ENCODE measurements at regions not wholly inside any gene's neighbourhood (a gene's known extent, or its start where the extent isn't known, plus 50 kb on each side); places are given as distances from the start of the nearest gene placed in this dataset.
A peak's percentile ranks its signal among the peaks of the same experiment; 100 is the strongest.
"Not testable (repeated sequence)": the region's sequence is repeated elsewhere in the genome, so short reads cannot be mapped to it uniquely, and the experiment has no call there.

DNA sequence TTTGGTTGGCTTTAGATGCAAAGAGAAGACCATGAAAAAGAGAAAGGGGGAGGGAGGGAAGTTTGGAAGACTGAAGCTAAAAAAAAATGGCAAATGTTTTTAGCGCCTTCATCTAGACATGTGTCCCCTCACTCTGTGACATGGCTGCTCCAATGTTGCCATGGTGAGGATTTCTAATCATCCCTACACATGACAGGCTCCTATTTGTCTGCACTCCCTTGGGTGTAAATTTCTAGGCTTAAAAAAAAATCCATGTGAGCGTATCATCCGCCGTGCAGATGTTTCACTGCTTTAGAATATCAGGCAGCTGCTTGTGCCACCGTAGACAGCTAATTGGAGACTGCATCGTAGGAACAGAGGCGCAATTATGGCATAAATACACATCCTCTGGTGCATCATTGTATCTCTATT is 761.1 kb upstream of the MMS22L start:
- no peak for DNase-seq

DNA sequence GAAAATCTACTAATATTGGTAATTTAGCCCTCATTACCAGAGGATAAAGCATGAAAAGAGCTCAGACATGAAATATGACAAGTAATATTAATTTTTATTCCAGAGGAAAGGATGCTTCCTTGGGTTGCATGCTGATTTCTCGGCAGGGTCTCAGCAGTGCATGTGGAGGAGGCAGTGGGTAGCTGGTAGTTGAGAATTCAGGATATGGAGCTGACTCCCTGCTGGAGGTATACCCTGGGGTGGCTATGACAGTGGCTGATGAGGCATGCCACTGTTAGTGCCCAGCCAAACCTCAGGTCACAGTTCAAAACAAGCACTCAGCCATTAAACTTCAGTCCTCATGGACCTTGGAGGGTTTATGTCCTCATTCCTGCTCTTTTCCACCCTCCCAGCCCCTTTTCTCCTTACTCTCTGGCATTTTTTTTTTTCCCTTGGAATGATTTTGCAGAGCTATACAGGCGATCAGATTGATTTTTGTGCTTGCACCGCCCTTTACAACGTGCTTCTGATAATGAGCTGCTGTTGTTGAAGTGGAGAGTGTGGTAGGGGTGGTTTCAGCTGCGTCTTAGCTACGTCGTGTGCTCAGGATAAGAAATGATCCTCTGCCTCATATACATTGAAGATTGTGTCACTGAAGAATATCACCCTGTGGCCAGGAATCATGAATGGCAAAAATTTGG is 761.9 kb upstream of the MMS22L start:
- no peak for DNase-seq

GRCh38 chr6:98047164-98047563 is 764.1 kb upstream of the MMS22L start:
- no peak for DNase-seq

GRCh38 chr6:98047871-98048270 is 764.9 kb upstream of the MMS22L start:
- DNase-seq = no peak

GRCh38 chr6:98054453-98054852 is 771.4 kb upstream of the MMS22L start:
- DNase-seq = peak; percentile 4

GRCh38 chr6:98056955-98057354 is 773.9 kb upstream of the MMS22L start:
- no peak for DNase-seq

GRCh38 chr6:98067375-98067774 is 767.0 kb upstream of the POU3F2 start:
- DNase-seq = no peak

DNA sequence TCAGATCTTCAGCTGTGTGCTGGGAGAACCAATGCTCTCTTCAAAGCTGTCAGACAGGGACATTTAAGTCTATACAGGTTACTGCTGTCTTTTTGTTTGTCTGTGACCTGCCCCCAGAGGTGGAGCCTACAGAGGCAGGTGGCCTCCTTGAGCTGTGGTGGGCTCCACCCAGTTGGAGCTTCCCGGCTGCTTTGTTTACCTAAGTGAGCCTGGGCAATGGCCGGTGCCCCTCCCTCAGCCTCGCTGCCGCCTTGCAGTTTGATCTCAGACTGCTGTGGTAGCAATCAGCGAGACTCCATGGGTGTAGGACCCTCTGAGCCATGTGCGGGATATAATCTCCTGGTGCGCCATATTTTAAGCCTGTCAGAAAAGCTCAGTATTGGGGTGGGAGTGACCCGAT is 745.8 kb upstream of the POU3F2 start:
- DNase-seq = not testable (repeated sequence)

DNA sequence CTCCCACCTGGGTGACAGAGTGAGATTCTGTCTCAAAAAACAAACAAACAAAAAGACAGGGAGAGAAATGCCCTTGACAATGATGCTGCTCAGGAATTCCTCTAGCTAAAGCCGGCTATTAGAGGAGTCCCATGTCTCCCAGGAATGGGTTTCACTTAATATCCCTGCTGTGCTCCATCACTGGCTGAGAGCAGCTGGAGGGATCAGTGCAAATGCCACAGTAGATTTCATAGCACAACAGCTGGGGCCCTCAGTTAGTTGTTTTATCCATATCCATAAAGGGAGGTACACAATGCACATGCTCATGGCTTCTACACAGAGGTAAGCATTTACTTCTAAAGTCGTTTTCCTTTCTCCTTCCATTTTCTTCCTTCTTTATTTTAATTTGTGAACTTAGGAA is 742.0 kb upstream of the POU3F2 start:
- no peak for DNase-seq

DNA sequence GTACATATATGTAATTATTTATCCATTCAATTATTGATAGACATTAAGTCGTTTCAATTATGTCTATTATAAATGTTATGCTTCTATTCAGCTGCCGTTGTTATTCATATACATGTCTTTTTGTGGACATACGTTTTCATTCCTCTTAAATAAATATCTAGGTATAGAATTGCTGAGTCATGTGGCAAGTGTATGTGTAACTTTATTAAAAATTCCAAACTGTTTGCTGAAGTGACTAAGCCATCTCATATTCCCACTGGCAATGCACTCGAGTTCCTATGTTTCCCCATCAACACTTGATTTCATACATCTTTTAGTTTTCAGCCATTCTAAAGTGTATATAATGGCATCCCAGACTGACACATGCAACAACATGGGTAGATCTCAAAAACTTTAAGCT is 739.7 kb upstream of the POU3F2 start:
- DNase-seq = no peak

DNA sequence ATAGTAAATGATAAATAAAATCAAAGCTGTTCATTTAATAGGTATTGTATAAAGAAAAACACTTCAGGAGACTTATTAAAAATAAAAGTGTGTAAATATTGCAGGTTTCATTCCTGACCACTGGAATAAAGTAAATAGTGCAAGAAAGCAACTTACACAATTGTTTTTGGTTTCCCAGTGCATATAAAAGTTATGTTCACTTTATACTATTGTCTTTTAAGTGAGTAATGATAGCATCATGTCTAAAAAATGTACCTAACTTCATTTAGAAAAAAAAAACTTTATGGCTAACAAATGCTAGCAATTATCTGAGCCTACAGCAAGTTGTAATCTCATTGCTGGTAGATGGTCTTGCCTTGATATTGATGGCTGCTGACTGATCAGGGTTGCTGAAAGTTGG is 726.6 kb upstream of the POU3F2 start:
- no peak for DNase-seq

GRCh38 chr6:98116455-98116854 is 717.9 kb upstream of the POU3F2 start:
- no peak for DNase-seq

DNA sequence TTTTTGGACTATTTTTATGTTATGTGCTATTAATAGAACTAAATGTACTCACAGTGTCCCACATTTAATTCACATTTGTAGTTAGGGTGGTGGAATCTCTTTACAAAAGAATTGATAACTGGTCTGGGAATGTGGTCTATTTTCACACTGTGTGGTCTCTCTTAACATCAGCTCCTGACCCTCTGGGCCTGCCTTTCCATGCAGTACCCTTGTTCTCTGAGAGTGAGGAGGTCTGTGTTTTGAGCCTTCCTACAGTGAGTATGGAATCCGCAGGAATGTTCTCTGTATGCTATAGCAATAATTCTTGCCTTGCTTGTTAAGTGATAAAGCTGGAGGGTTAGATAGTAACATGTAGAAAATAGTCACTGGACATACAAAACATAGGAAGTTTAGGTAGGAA is 717.3 kb upstream of the POU3F2 start:
- DNase-seq = no peak

- DNase-seq = no peak
Observed at GRCh38 chr6:98118397-98119045, 715.9 kb upstream of the POU3F2 start.

DNA sequence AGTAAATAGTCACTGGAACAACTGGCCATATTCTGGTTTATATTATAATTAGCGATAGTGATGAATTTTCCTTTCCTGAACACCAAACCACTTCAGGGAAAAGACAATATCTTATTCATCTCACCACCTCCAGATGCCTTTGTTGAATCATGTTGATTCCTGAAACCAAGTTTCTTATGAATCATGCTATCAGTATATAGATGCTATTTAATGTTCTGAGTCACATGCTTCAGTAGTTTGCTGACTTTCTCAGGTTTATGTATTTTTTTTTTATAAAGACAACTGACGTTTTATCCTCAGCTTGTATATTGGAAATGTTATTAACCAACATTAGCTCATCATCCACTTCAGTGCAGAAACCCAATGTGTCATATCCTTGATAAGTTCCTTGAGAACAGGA is 710.2 kb upstream of the POU3F2 start:
- no peak for DNase-seq

GRCh38 chr6:98131290-98131990 is 702.9 kb upstream of the POU3F2 start:
- DNase-seq = no peak

DNA sequence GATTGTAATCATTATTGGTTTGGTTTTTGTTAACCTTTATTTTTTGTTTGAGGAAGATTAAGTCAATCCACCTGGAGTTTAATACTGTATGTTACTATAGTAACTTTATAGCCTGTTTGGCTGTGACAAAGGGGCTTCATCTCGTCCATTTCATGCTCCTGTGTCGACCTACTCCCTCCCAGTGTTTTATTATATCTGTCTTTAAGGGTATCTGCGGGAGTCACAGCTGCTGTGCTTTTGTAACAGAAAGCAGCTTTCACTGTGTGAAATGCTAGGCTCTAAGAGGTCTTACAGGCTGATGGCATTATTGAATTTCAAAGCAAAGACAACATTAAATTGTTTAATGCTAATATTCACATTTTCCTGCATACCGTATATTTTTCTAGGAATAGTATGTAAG is 698.0 kb upstream of the POU3F2 start:
- DNase-seq = no peak

DNA sequence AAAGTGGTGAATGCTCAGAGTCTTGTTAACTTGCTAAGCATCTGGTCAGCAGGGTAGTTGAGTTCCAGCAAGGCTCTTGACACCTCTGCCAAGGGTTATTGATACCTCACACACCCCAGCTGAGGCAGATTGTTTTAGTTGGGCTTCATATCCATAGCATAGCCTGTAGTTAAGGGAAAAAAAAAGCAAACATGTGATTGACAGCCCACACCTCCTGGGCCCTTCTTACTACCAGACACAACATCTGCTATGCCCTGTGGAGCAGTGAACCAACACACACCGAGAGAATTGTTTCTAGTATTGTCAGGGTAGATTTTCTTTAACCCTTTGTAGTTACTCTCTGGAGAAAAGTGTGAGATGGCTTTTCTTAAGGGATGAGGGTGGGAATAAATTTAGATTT is 697.0 kb upstream of the POU3F2 start:
- no peak for DNase-seq

- no peak for DNase-seq
Observed at GRCh38 chr6:98142839-98143238, 691.5 kb upstream of the POU3F2 start.

DNA sequence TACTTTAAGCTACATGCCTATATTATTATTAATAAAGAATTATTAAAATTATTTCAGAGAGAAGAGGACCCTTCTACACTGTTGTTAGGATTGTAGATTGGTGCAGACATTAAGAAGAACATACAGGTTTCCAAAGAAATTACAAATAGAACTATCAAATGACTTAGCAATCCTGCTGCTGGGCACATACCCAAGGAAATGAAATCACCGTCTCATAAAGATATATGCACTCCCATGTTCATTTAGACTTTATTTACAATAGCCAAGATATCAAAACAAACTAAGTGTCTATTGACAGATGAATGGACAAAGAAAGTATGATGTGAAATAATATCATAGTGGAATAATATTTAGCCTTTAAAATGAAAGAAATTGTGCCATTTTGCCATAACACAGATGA is 687.7 kb upstream of the POU3F2 start:
- no peak for DNase-seq

DNA sequence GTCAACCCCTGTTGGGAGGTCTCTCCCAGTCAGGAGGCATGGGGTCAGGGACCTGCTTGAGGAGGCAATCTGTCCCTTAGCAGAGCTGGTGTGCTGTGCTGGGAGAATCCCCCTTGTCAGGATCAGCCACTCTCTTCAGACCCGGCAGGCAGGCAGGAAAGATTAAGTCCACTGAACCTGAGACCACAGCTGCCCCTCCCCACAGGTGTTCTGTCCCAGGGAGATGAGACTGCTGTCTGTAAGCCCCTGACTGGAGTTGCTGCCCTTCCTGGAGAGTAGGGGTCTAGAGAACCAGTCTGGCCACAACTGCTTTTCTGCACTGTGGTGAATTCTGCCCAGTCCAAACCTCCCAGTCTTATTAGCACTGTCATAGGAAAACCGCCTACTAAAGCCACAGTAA is 677.8 kb upstream of the POU3F2 start:
- DNase-seq = no peak

GRCh38 chr6:98179606-98180005 is 654.8 kb upstream of the POU3F2 start:
- no peak for DNase-seq

- DNase-seq = no peak
Observed at GRCh38 chr6:98200084-98200483, 634.3 kb upstream of the POU3F2 start.

GRCh38 chr6:98203170-98203806 is 631.1 kb upstream of the POU3F2 start:
- DNase-seq = peak; percentile 12

Data from RPMI8226 (cell line).